GM23248 (cell line): ENCODE measurements at regions not wholly inside any gene's neighbourhood (a gene's known extent, or its start where the extent isn't known, plus 50 kb on each side); places are given as distances from the start of the nearest gene placed in this dataset.

Experiments used
- EZH2 ChIP-seq: fragments of 200-600 bp; sonication (generic); IDR thresholded peaks from 2 replicates; pipeline ENCODE4 v1.6.1; 2018; ENCODE audit warnings: antibody characterized with exemption, mild to moderate bottlenecking; ENCODE audit not compliant: insufficient read depth, poor library complexity, severe bottlenecking
- EZH2phosphoT487 ChIP-seq: fragments of 200-600 bp; sonication (generic); IDR thresholded peaks from 2 replicates; pipeline ENCODE4 v1.6.1; 2018; ENCODE audit warnings: antibody characterized with exemption, moderate library complexity, mild to moderate bottlenecking, low read depth; ENCODE audit not compliant: insufficient read depth

DNA sequence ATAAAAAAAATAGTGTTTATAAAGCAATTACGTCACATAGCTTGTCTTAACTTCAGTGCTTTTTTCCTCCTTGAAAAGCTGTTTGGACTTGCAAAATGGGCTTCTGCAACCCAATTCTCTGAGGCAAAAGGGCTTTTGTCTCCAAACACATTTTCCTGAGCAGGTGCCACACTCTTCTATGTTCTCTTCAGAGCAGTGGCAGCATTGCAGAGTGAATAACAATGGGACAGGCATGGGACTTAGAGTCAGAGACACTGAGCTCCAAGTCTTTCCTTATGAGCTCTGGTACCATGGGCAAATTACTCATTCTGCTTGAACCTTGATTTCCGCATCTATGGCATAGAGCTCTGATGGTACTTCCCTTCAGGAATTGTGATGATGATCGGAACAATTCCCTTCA, 149.0 kb downstream of the ARL6IP6 start:
- no peak for TF ChIP-seq EZH2
- no peak for TF ChIP-seq EZH2phosphoT487
